ENCODE measurements at regions not wholly inside any gene's neighbourhood (a gene's known extent, or its start where the extent isn't known, plus 50 kb on each side); places are given as distances from the start of the nearest gene placed in this dataset.

GRCh38 chr15:93154666-93155065, 65.7 kb upstream of the RGMA start:
- Mint-ChIP-seq H3K9me3 (peaks cover 3% of the 10 kb centered on the region), H3K36me3 (ENCODE audit: low read depth) (no peaks in the 10 kb centered on the region), H3K4me1 (peaks cover 12% of the 10 kb centered on the region), H3K27me3 (peaks cover 11% of the 10 kb centered on the region), H3K27ac (no peak overlapping the region), H3K4me3 (no peak overlapping the region)
- intact Hi-C loops (cut with micrococcal nuclease): no loop called here
- no peak for DNase-seq

DNA sequence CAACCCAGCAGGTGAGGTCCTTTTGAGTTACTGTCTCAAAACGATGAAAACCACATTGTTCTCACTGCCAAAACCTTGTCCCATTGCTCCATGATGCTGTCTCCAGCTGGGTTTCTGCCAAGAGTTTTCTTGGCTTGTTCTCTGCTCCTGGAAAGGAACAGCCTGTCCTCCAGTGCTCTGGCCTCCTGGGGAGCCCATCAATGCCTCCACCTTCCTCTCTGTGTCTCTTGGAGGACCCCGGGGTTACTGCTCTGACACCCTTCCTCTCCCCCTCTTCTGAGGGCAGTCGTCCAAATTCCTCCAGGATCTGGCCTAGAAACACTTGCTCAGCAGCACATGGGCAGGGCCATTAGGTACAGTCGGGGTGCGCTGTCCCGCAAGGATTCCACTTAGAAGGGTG, 63.9 kb upstream of the RGMA start:
- intact Hi-C loops (cut with micrococcal nuclease): no loop called here
- peaks cover 12% of the 10 kb centered on the region for H3K4me1 Mint-ChIP-seq
- no peak for DNase-seq
- no peak overlapping the region for H3K27ac Mint-ChIP-seq
- peaks cover 15% of the 10 kb centered on the region for H3K27me3 Mint-ChIP-seq
- peaks cover 3% of the 10 kb centered on the region for H3K9me3 Mint-ChIP-seq
- H3K36me3 Mint-ChIP-seq (ENCODE audit: low read depth): no peaks in the 10 kb centered on the region
- no peak overlapping the region for H3K4me3 Mint-ChIP-seq

DNA sequence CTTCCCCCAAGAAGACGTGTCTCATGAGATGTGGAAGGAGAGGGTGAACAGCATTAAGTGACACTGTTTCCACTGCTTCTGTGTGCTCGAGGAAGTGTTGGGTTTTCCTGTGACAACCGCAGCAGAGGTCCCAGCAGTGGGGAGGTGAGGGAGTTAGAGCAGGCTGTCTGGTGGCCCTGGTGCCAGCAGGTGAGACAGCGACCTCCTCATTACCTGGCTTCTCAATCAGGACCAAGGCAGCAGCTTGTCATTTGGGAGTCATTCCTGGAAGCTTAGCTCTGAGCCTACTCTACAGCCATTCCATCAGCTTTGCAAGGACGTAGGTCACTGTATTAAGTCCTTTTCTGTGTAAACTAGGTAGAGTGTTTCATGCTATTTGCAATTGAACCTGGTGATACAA, 63.3 kb upstream of the RGMA start:
- H3K27me3 Mint-ChIP-seq: peaks cover 15% of the 10 kb centered on the region
- H3K9me3 Mint-ChIP-seq: peaks cover 3% of the 10 kb centered on the region
- H3K36me3 Mint-ChIP-seq (ENCODE audit: low read depth): no peaks in the 10 kb centered on the region
- peak overlapping the region; percentile 63 for H3K27ac Mint-ChIP-seq
- peak overlapping the region; percentile 17 for H3K4me3 Mint-ChIP-seq
- peaks cover 12% of the 10 kb centered on the region for H3K4me1 Mint-ChIP-seq
- intact Hi-C loops (cut with micrococcal nuclease): no loop called here
- DNase-seq: peak; percentile 72

- Mint-ChIP-seq H3K36me3 (ENCODE audit: low read depth) (no peaks in the 10 kb centered on the region), H3K27me3 (peaks cover 15% of the 10 kb centered on the region), H3K9me3 (peaks cover 3% of the 10 kb centered on the region), H3K4me3 (no peak overlapping the region), H3K27ac (no peak overlapping the region), H3K4me1 (peaks cover 12% of the 10 kb centered on the region)
- DNase-seq: no peak
- intact Hi-C loops (cut with micrococcal nuclease): no loop called here
These were observed 62.2 kb upstream of the RGMA start for GRCh38 chr15:93150910-93151881.

GRCh38 chr15:93146601-93147000, 57.6 kb upstream of the RGMA start:
- intact Hi-C loops (cut with micrococcal nuclease): no loop called here
- H3K27me3 Mint-ChIP-seq: peaks cover 17% of the 10 kb centered on the region
- H3K4me1 Mint-ChIP-seq: peaks cover 2% of the 10 kb centered on the region
- no peak overlapping the region for H3K27ac Mint-ChIP-seq
- H3K4me3 Mint-ChIP-seq: no peak overlapping the region
- H3K36me3 Mint-ChIP-seq (ENCODE audit: low read depth): no peaks in the 10 kb centered on the region
- DNase-seq: no peak
- H3K9me3 Mint-ChIP-seq: no peaks in the 10 kb centered on the region

GRCh38 chr15:93146196-93146595, 57.2 kb upstream of the RGMA start:
- intact Hi-C loops (cut with micrococcal nuclease): no loop called here

DNA sequence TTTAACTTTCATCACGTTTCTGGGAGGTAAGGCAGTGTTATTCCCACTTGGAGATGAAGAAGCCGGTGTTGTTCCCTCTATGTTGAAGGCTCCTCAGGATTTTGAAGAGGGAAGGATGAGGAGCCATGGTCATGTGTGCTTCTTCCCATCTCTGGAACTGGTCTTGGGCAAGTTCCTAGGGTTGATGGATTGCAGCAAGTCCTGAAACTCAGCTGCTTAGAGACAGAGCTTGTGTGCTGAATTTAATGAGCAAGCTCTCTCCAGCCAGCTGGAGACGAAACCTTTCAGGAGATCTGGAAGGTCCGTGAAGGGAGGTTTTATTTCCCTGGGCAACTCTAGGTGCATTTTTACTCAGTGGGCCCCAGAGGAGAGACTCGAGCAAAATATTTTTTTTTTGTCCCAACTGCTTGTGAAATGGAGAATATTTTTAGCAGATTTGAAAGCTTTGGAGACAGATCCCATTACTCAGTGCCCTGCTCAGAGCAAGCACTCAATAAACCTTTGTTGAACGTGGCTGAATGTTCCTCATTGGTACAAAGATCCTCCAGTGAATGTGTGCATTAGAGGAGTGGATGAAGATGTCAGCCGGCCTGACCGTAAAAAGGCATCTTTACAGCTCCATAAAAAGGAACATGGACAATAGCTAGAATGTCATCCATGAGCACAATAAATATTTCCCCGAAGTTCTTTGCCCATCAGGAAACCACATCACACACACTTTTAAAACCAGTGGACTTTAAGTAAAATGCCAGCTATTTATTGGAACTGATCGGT, 55.6 kb upstream of the RGMA start:
- peaks cover 13% of the 10 kb centered on the region for H3K27me3 Mint-ChIP-seq
- no peak for DNase-seq
- H3K4me1 Mint-ChIP-seq: peaks cover 13% of the 10 kb centered on the region
- no peak overlapping the region for H3K4me3 Mint-ChIP-seq
- intact Hi-C loops (cut with micrococcal nuclease): no loop called here
- H3K36me3 Mint-ChIP-seq (ENCODE audit: low read depth): no peaks in the 10 kb centered on the region
- no peak overlapping the region for H3K27ac Mint-ChIP-seq
- peaks cover 3% of the 10 kb centered on the region for H3K9me3 Mint-ChIP-seq

More at GRCh38 chr15:93146196-93146595, 57.2 kb upstream of the RGMA start:
- no peak for DNase-seq
- Mint-ChIP-seq H3K4me1 (peaks cover 4% of the 10 kb centered on the region), H3K27me3 (peaks cover 17% of the 10 kb centered on the region), H3K9me3 (no peaks in the 10 kb centered on the region), H3K4me3 (no peak overlapping the region), H3K27ac (no peak overlapping the region), H3K36me3 (ENCODE audit: low read depth) (no peaks in the 10 kb centered on the region)

DNA sequence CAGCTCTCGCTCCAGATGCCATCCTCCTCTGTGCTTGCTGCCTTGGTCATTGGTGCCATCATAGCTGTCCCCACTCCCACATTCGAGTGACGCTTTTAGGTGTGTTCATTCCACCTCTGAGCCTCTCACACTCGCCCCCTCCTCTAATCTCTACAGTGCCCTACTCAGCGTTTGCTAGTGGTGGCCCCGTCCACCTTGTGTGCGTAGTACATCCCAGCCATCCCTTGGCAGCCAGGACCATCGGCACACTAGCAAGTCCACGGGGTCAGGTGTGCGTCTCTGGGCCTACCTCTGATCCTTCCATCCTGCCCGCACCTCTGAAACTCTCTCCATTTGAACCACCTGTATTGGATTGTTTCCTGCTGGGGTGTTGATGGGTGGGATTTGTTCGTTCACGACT, 54.2 kb upstream of the RGMA start:
- no peak for DNase-seq
- intact Hi-C loops (cut with micrococcal nuclease): no loop called here
- no peak overlapping the region for H3K4me3 Mint-ChIP-seq
- peaks cover 3% of the 10 kb centered on the region for H3K9me3 Mint-ChIP-seq
- H3K4me1 Mint-ChIP-seq: peaks cover 13% of the 10 kb centered on the region
- peaks cover 9% of the 10 kb centered on the region for H3K27me3 Mint-ChIP-seq
- no peak overlapping the region for H3K27ac Mint-ChIP-seq
- no peaks in the 10 kb centered on the region for H3K36me3 Mint-ChIP-seq (ENCODE audit: low read depth)

GRCh38 chr15:93141371-93141794, 52.4 kb upstream of the RGMA start:
- Mint-ChIP-seq H3K27ac (no peak overlapping the region), H3K36me3 (ENCODE audit: low read depth) (no peaks in the 10 kb centered on the region), H3K9me3 (peaks cover 3% of the 10 kb centered on the region), H3K27me3 (peaks cover 9% of the 10 kb centered on the region), H3K4me3 (peak overlapping the region; percentile 9), H3K4me1 (peaks cover 13% of the 10 kb centered on the region)
- DNase-seq: peak; percentile 73
- intact Hi-C loops (cut with micrococcal nuclease): no loop called here

DNA sequence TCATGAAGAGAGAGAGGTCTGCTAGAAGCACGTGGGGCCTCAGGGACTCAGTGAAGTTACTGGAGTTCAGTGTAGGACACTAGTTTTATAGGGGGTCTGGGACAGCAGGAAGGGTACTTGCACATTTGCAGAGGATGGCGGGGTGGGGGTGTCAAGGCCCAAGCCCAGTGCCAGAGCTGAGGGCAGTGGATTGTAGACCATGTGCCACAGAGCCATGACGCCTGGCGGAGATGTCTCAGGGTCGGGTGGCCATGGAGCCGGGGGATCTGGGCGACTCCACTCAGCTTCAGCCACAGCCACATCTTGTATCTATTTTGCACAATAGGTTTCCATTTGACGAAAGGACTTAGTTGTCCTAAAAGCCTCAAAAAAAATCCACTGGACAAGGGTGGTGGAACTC, 50.4 kb upstream of the RGMA start:
- no peak overlapping the region for H3K4me3 Mint-ChIP-seq
- H3K4me1 Mint-ChIP-seq: peaks cover 13% of the 10 kb centered on the region
- peaks cover 3% of the 10 kb centered on the region for H3K9me3 Mint-ChIP-seq
- H3K27ac Mint-ChIP-seq: no peak overlapping the region
- DNase-seq: no peak
- intact Hi-C loops (cut with micrococcal nuclease): no loop called here
- no peaks in the 10 kb centered on the region for H3K36me3 Mint-ChIP-seq (ENCODE audit: low read depth)
- peaks cover 3% of the 10 kb centered on the region for H3K27me3 Mint-ChIP-seq

DNA sequence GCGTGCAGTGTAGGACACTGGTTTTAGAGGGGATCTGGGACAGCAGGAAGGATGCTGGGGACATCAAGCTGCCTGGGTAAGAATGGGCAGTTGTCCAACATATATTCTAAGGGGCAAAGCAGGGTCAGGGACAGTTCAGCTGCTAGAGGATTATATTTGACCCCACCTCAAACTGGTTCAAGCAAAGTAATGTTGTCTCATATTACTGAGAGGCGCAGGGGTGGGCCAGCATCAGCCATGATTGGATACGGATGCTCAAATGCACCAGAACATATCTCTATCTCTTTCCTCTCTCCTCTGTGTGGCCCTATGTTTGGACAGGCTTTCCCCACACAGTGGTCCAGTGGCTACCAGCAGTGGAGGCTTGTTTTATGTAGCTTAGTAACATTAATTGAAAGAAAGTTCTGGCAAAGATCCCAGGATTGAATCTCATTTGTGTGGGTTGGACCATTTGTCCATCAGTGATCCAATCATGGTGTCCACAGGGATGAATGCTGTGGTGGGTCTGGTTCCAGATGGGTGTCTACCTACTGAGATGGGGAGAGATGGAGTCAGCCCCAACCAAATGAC, 49.8 kb upstream of the RGMA start:
- intact Hi-C loops (cut with micrococcal nuclease): no loop called here
- H3K36me3 Mint-ChIP-seq (ENCODE audit: low read depth): no peaks in the 10 kb centered on the region
- H3K4me1 Mint-ChIP-seq: peaks cover 13% of the 10 kb centered on the region
- H3K27ac Mint-ChIP-seq: no peak overlapping the region
- H3K27me3 Mint-ChIP-seq: peaks cover 3% of the 10 kb centered on the region
- peaks cover 3% of the 10 kb centered on the region for H3K9me3 Mint-ChIP-seq
- no peak for DNase-seq
- H3K4me3 Mint-ChIP-seq: no peak overlapping the region

Data from activated CD4-positive, alpha-beta T cell treated with anti-CD3 and anti-CD28 coated beads, Interleukin-2, amount 10 ng/mL, durations not matched to agents 24 days and 14 days (primary cell).